ENCODE measurements at regions not wholly inside any gene's neighbourhood (a gene's known extent, or its start where the extent isn't known, plus 50 kb on each side); places are given as distances from the start of the nearest gene placed in this dataset.
A peak's percentile ranks its signal among the peaks of the same experiment; 100 is the strongest.

GRCh38 chr3:80733522-80734176, 965.9 kb upstream of the ROBO1 start (continued):
- TF ChIP-seq NCOR1 (IDR thresholded peaks at IDR 0.05) (peak; percentile 72), PBX2 (CRISPR knock-in tag; IDR thresholded peaks at IDR 0.05; ENCODE audit: low read depth) (peak; percentile 58), PBX2 (tag; conservative IDR thresholded peaks at IDR 0.05; ENCODE audit: low read depth) (peak; percentile 95), HDAC2 (IDR thresholded peaks at IDR 0.05) (0 out of 2 replicates have a peak, but pooled peaks have one; percentile 60), MTA3 (IDR thresholded peaks at IDR 0.05; ENCODE audit: borderline replicate concordance) (no peak), JUND (IDR thresholded peaks at IDR 0.05; ENCODE audit: borderline replicate concordance, low read depth, low read length) (peak; percentile 64; the same call in 1 of the 2 replicates), JUND (tag; IDR thresholded peaks at IDR 0.05; ENCODE audit: borderline replicate concordance, low read depth, low read length) (no peak), ETV1 (tag; conservative IDR thresholded peaks at IDR 0.05; ENCODE audit: low read depth) (peak; percentile 70), ZEB2 (IDR thresholded peaks at IDR 0.05) (no peak), CHD1 (IDR thresholded peaks at IDR 0.05; ENCODE audit: low read length) (no peak), HMBOX1 (IDR thresholded peaks at IDR 0.05) (peak; percentile 77), ZNF583 (CRISPR knock-in tag; IDR thresholded peaks at IDR 0.05) (no peak), CREM (IDR thresholded peaks at IDR 0.05; ENCODE audit: low read depth) (peak; percentile 22; the same call in 1 of the 2 replicates)
- TF ChIP-seq, protein P1, sequence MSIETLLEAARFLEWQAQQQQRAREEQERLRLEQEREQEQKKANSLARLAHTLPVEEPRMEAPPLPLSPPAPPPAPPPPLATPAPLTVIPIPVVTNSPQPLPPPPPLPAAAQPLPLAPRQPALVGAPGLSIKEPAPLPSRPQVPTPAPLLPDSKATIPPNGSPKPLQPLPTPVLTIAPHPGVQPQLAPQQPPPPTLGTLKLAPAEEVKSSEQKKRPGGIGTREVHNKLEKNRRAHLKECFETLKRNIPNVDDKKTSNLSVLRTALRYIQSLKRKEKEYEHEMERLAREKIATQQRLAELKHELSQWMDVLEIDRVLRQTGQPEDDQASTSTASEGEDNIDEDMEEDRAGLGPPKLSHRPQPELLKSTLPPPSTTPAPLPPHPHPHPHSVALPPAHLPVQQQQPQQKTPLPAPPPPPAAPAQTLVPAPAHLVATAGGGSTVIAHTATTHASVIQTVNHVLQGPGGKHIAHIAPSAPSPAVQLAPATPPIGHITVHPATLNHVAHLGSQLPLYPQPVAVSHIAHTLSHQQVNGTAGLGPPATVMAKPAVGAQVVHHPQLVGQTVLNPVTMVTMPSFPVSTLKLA (conservative IDR thresholded peaks at IDR 0.05) = peak in 1 of 2 experiments; percentile 51; a peak in 2 of 4 replicates
- TF ChIP-seq, protein P2, sequence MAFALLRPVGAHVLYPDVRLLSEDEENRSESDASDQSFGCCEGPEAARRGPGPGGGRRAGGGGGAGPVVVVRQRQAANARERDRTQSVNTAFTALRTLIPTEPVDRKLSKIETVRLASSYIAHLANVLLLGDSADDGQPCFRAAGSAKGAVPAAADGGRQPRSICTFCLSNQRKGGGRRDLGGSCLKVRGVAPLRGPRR (CRISPR knock-in tag; IDR thresholded peaks at IDR 0.05) = no peak

Data from K562 (cell line).